ENCODE measurements at regions not wholly inside any gene's neighbourhood (a gene's known extent, or its start where the extent isn't known, plus 50 kb on each side); places are given as distances from the start of the nearest gene placed in this dataset.
A peak's percentile ranks its signal among the peaks of the same experiment; 100 is the strongest.

DNA sequence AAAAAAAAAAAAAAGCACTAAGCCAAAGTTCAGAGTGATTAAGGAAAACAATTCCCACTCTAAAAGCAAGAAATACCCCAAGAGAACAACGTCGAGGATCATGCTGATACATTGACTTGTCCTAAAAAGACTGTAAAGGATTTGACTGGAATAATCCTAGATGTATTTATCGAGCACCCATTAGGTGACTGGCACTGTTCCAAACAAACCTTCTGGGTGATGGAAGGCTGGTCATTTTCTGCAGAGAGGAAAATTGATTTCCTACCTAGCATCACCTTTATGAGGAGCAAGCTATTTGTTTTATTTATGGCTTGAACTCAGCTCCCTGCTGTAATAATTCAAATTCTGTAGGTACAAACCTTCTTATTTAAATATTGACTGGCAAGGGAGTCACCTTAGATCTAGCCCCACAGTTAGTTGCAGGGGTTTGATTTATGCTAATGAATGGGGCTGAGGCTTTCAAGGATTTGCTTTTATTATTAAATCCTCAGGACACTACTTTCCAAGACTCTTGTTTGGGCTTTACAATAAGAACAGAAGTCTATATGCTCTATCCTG lies 471.0 kb downstream of the OLFM4 start:
- Histone ChIP-seq H3K4me3 (no peak overlapping the region), H3K27me3 (no peaks in the 10 kb centered on the region), H3K4me1 (no peaks in the 10 kb centered on the region), H3K36me3 (no peaks in the 10 kb centered on the region), H3K9me3 (peaks cover 0 to 6% (median 0%) of the 10 kb centered on the region in 11 donors), H3K27ac (no peak overlapping the region)
- WGBS, 2 donors = 58 to 75% methylated on average over 3 of the region's 3 CpGs
- ATAC-seq = no peak
- intact Hi-C loops (cut with DNase I) = no loop called here
- TF ChIP-seq, protein P1, sequence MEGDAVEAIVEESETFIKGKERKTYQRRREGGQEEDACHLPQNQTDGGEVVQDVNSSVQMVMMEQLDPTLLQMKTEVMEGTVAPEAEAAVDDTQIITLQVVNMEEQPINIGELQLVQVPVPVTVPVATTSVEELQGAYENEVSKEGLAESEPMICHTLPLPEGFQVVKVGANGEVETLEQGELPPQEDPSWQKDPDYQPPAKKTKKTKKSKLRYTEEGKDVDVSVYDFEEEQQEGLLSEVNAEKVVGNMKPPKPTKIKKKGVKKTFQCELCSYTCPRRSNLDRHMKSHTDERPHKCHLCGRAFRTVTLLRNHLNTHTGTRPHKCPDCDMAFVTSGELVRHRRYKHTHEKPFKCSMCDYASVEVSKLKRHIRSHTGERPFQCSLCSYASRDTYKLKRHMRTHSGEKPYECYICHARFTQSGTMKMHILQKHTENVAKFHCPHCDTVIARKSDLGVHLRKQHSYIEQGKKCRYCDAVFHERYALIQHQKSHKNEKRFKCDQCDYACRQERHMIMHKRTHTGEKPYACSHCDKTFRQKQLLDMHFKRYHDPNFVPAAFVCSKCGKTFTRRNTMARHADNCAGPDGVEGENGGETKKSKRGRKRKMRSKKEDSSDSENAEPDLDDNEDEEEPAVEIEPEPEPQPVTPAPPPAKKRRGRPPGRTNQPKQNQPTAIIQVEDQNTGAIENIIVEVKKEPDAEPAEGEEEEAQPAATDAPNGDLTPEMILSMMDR (IDR thresholded peaks at IDR 0.05) = no peak
- DNase-seq = no peak

DNA sequence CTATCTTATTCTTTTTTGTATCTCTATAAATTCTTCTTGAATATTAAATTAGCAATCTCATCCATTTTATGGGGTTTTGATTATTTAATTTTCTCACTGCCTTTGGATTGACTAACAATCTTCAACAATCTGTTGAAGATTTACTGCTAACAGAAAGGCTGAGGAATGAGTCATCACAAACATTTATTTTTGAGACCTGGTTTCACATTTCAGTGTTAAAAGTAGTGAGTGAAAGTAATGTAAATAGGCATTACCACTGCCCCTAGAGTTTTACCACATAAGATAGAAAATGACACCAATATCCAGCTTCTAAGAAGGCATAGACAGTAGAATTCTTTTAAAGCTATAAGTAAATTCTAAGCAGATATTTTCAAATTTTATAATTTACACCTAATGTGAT lies 472.8 kb downstream of the OLFM4 start:
- Histone ChIP-seq H3K27ac (no peak overlapping the region), H3K36me3 (no peaks in the 10 kb centered on the region), H3K9me3 (peaks cover 0 to 6% (median 0%) of the 10 kb centered on the region in 11 donors), H3K27me3 (no peaks in the 10 kb centered on the region), H3K4me1 (no peaks in the 10 kb centered on the region), H3K4me3 (no peak overlapping the region)
- ATAC-seq = no peak
- TF ChIP-seq, protein P1 (IDR thresholded peaks at IDR 0.05) = no peak
- intact Hi-C loops (cut with DNase I) = no loop called here
- DNase-seq = no peak

DNA sequence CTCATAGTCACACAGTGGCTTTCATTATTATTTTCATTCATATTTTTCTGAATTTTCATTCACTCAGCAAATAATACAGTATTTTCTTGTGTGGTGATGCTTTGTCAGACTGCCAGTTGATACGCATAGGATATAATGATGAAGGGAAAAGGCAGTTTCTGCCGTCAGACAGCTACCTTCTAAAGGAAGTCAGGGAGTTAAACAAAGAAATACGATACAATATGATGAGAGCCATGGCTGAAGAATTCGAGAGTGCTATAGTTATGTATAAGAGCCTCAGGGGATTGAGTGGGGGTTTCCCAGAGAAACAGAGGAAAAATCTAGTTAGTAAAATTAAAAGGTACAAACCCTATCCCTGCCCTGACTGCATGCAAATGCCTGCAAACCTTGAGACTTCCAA lies 479.1 kb downstream of the OLFM4 start:
- ATAC-seq (no peak), DNase-seq (no peak)
- H3K27me3 ChIP-seq = no peaks in the 10 kb centered on the region
- H3K36me3 ChIP-seq = no peaks in the 10 kb centered on the region
- H3K4me1 ChIP-seq = peaks cover 0 to 2% (median 0%) of the 10 kb centered on the region in 9 donors
- H3K27ac ChIP-seq = no peak overlapping the region
- intact Hi-C loops (cut with DNase I) = no loop called here
- TF ChIP-seq, protein P1 (IDR thresholded peaks at IDR 0.05) = no peak
- H3K4me3 ChIP-seq = no peak overlapping the region
- 41 to 49% methylated on average over 4 of the region's 4 CpGs for WGBS, 2 donors
- peaks cover 0 to 6% (median 0%) of the 10 kb centered on the region in 11 donors for H3K9me3 ChIP-seq

- no peak for DNase-seq
- no peak for ATAC-seq
- Histone ChIP-seq H3K9me3 (peaks cover 0 to 2% (median 0%) of the 10 kb centered on the region in 11 donors), H3K36me3 (no peaks in the 10 kb centered on the region), H3K27ac (no peak overlapping the region), H3K4me3 (peak overlapping the region in 2 of 10 donors; percentile 6 to 23), H3K4me1 (peaks cover 0 to 4% (median 0%) of the 10 kb centered on the region in 9 donors), H3K27me3 (peaks cover 0 to 2% (median 0%) of the 10 kb centered on the region in 7 donors)
- WGBS, 2 donors = 31 to 58% methylated on average over 1 of the region's 1 CpG
- intact Hi-C loops (cut with DNase I) = no loop called here
- TF ChIP-seq, protein P1 (IDR thresholded peaks at IDR 0.05) = no peak
Observed at GRCh38 chr13:53512635-53513034, 484.0 kb downstream of the OLFM4 start.
